NCI-H524 (cell line): ENCODE measurements at regions not wholly inside any gene's neighbourhood (a gene's known extent, or its start where the extent isn't known, plus 50 kb on each side); places are given as distances from the start of the nearest gene placed in this dataset.

Source experiments
- DNase-seq, 2 experiments: peaks; one replicate each; lab custom pipeline; 2025; lab: John Stamatoyannopoulos, UW

- DNase-seq, result no peak
Measured at GRCh38 chr5:5638211-5638610, 215.7 kb downstream of the ICE1 start.

GRCh38 chr5:5637173-5637572 lies 214.7 kb downstream of the ICE1 start:
- DNase-seq, result peak; percentile 66 to 91

- DNase-seq, result no peak
Measured at GRCh38 chr5:5634817-5635216, 212.3 kb downstream of the ICE1 start.

DNA sequence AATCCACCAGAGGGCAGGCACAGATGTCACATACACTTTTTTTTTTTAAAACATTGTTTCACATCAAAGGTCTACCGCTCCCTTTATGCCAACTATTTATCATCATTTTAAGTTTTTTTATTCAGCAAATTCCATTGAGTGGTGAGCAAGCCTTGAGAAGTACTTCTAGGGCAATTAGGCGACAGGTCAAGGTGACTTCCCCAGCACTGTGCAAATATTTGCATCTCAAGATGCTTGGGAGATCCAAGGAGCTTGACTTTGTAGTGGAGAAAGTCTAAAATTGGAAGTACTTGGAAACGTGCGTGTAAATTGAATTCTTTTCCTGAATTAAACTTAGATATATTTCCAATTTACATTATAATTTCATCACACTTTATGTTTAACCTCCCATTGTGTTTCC lies 211.1 kb downstream of the ICE1 start:
- DNase-seq, result no peak

GRCh38 chr5:5632678-5633077 lies 210.2 kb downstream of the ICE1 start:
- DNase-seq, result no peak

DNA sequence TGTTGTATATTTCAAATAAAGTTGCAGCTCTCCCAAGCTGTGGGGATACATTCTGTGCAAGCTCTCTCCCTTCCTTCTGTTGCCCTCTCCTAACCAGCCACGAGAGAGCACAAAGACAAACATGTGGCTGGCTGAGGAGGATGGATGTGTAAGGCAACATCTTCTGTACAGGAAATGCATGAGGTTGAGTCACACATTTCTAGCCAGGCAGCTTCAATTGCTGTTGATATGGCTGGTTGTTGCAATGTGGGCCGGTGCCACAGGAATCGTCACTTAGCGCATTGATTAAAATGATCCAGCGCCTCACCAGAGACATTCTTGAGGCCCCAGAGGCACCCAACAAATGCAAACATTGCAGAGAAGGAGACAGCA lies 207.1 kb downstream of the ICE1 start:
- DNase-seq, result no peak

DNA sequence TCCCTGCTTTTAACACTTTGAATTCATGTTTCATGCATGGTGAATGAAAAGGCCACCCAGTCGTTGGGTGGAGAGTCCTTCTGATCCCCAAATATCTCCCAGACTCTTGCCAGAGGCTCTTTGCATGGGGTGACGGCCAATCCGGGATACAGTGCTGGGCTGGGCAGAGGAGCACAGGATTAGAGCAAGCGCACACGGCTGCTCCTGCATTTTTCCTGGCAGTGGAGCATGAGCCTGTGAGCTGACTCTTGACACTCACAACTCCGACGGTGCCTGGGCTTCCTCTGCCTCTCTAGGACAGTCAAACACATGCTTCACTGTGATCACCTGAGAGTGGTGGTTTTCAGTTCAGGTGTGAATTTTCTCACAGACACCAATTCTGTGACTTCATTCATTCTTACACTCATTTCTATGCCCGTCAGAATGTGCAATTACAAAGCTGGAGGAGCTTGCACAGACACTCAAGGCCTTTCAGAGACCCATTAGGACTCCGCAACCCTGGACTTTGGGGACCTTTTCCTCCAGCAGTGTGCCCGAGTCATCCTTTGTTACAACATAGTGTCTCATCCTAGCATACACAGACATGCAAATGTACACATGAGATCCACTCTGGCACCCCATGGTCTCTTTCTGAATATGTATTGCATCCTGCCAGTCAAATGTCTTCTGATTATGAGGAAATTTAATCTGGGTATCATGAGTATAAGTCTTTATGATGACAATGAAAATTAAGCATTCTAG lies 206.6 kb downstream of the ICE1 start:
- no peak for DNase-seq

DNA sequence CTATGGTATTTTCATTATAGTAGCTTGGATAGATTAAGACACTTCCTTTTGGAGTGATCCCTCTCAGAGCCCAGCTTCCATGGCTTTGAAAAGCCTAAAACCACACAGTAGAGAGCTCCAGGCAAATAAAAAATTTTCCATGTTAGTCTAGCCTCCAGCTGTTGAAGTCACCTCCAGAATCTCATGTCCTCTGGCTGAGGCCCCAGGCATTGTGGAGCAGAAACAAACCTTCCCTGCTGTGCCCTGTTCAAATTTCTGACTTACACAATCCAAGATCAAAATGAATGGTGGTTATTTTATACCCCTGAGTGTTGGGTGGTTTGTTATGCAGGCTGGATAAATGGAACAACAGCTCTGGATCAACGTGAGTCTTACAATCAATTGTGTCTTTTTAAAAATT lies 203.9 kb downstream of the ICE1 start:
- DNase-seq, result no peak

DNA sequence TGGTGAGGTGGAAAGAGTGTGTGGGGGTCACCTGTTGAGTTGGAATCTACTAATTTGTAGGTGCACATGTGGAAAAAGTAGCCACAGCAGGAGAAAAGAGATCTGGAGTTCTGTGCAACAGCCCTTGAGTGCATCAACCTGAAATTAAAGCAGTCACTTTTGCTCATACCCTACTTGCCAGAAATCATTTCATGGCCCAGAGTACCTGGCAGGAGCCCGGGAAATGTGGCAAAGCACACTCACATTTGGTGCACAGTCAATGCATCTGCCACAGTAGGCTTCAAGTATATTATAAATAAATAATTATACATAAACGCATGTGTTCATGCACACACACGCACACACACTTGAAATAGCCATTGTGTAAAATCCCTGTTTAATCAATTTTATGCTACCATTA lies 203.0 kb downstream of the ICE1 start:
- DNase-seq, result no peak

DNA sequence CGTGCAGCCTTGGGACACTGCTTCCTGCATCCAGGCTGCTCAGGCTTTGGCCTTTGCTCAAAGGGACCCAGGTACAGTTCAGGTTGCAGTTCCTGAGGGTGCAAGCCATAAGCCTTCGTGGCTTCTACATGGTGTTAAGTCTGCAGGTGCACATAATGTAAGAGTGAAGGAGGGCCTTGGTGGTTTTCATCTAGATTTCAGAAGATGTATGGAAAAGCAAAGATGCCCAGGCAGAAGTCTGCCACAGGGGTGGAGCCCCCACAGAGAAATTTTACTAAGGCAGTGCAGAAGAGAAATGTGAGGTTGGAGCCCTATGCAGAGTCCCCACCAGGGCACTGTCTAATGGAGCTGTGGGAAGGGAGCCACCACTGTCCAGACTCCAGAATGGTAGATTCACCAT lies 200.9 kb downstream of the ICE1 start:
- no peak for DNase-seq

GRCh38 chr5:5622806-5623205 lies 200.3 kb downstream of the ICE1 start:
- no peak for DNase-seq

DNA sequence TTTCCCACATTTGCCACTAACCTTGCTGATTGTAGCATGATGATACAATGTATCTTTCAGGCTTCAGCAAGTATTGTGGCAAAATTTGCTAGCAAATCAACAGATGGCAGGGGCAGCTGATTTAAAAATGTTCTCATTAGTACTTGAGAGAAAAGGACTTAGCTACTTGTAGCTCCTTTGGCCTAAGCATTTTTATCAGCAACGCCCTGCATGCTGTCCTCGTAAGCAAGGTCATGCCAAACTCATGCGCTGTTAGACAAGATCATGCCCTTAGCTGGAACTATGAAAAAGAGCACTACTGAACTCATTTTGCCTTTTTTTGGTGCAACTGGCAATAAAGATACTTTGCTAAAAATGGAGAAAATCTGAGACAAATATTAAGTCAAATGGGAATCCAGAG lies 197.1 kb downstream of the ICE1 start:
- DNase-seq, result peak; percentile 84 to 98

GRCh38 chr5:5617024-5617423 lies 194.5 kb downstream of the ICE1 start:
- peak in 1 of 2 experiments; percentile 27 for DNase-seq

DNA sequence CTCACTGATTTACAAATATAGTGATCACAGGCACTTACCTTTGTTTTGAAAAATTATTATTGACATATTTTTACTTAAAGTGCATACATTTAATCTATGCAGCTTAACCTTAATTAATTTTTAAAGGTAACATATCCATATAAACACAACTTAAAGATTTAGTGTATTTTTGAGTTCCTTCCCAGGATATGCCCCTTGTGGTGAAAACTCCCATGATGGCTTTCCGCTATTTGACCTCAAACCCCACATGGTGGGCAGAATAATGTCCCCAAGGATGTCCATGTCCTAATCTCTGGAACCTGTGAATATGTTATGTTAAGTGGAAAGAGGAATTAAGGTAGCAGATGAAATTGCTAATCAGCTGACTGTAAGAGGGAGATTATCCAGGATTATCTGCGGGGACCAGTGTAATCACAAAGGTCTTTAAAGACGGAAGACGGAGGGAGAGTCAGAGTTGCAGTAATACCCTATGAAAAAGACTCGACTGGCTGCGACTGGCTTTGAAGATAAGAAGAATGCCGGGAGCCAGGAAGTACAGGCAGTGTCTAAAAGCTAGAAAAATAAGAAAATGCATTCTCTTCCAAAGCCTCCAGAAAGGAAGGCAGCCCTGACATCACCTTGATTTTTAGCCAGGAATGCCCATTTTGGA lies 193.9 kb downstream of the ICE1 start:
- DNase-seq, result peak; percentile 98 to 99

GRCh38 chr5:5615569-5615968 lies 193.1 kb downstream of the ICE1 start:
- no peak for DNase-seq

GRCh38 chr5:5613261-5613990 lies 190.9 kb downstream of the ICE1 start:
- DNase-seq, result no peak

- DNase-seq, result no peak
Measured at GRCh38 chr5:5612096-5612495, 189.6 kb downstream of the ICE1 start.

GRCh38 chr5:5609935-5610334 lies 187.5 kb downstream of the ICE1 start:
- no peak for DNase-seq

DNA sequence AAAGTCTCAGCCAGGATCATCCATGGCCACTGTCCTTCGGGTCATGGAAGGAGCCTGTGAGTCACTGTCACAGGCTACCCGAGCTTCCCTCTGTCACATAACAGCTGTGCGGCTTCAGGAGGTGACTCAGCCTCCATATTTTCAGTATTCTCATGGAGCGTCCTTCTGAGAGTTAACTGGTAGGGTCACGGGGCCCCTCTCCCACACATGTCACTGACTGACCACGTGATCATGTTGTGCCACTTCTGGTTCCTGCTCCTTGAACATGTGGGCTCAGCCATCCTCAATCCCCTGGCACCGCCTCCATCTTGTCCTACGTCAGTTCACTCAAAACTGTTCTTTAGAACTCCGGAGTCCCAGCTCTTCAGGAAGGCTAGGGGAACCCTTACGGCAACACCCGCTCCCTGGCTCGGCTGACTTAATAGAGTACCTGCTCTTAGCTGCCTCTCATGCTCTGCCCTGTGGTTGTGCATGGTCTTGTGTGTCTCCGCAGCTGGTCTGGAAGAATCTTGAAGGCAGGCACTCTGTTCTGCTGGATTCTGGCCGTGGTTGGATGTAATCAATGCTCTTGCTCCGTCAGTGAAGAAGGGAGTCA lies 182.8 kb downstream of the ICE1 start:
- DNase-seq, result no peak

- no peak for DNase-seq
Measured at GRCh38 chr5:5602554-5602953, 180.1 kb downstream of the ICE1 start.

- no peak for DNase-seq
Measured at GRCh38 chr5:5598547-5599113, 176.2 kb downstream of the ICE1 start.

- no peak for DNase-seq
Measured at GRCh38 chr5:5593391-5593790, 170.9 kb downstream of the ICE1 start.
